ENCODE measurements at regions not wholly inside any gene's neighbourhood (a gene's known extent, or its start where the extent isn't known, plus 50 kb on each side); places are given as distances from the start of the nearest gene placed in this dataset.

- TF ChIP-seq CTCF (IDR thresholded peaks at IDR 0.05): no peak
- no peak for TF ChIP-seq POLR2A (IDR thresholded peaks at IDR 0.05)
Observed at GRCh38 chr3:21269882-21270281, 481.1 kb downstream of the ZNF385D start.

Measured in Peyer's patch (tissue), 4 donors.